Tongue (tissue), 2 donors: ENCODE measurements at regions not wholly inside any gene's neighbourhood (a gene's known extent, or its start where the extent isn't known, plus 50 kb on each side); places are given as distances from the start of the nearest gene placed in this dataset. TPM values are rescaled to one million over a fixed set of nuclear protein-coding genes. Genes with fewer than 3 reads are reported as not detected.
A peak's percentile ranks its signal among the peaks of the same experiment; 100 is the strongest.
"Not testable (repeated sequence)": the region's sequence is repeated elsewhere in the genome, so short reads cannot be mapped to it uniquely, and the experiment has no call there.

Experiments
- DNase-seq: peaks from one replicate; pipeline ENCODE4 v3.0.0-alpha.2; 2015
- small RNA-seq: library from RNA; depleted of rRNA; stranded (forward); fragments of <200 nt; gene quantifications from one replicate; pipeline ENCODE3, GENCODE V24; 2014; ENCODE audit warnings: low replicate concordance

GRCh38 chr14:103267226-103267910 is 66.7 kb upstream of the EIF5 start:
- no peak for DNase-seq

- no peak for DNase-seq
These were observed 62.8 kb upstream of the EIF5 start for GRCh38 chr14:103271189-103271588.

- peak; percentile 41 for DNase-seq
These were observed 60.8 kb upstream of the EIF5 start for GRCh38 chr14:103273145-103273744.

GRCh38 chr14:103273745-103274615 is 60.1 kb upstream of the EIF5 start:
- DNase-seq = no peak

- DNase-seq = no peak
These were observed 59.0 kb upstream of the EIF5 start for GRCh38 chr14:103275000-103275399.

- no peak for DNase-seq
These were observed 56.1 kb upstream of the EIF5 start for GRCh38 chr14:103277931-103278330.

GRCh38 chr14:103279142-103280025 is 54.7 kb upstream of the EIF5 start:
- peak; percentile 20 for DNase-seq

- no peak for DNase-seq
These were observed 53.6 kb upstream of the EIF5 start for GRCh38 chr14:103280278-103280928.

GRCh38 chr14:103281496-103282231 is 52.4 kb upstream of the EIF5 start:
- DNase-seq = peak; percentile 69

GRCh38 chr14:103282309-103282708 is 51.7 kb upstream of the EIF5 start:
- DNase-seq = not testable (repeated sequence)

- no peak for DNase-seq
These were observed 51.1 kb upstream of the EIF5 start for GRCh38 chr14:103282932-103283331.

GRCh38 chr14:103283916-103284315 is 50.1 kb upstream of the EIF5 start:
- no peak for DNase-seq

Small RNA genes lying in the stretch of these regions (small RNA-seq; reads per million reads assigned to genes)
- not detected for gene AL161669.2
